H9 (cell line): ENCODE measurements at regions not wholly inside any gene's neighbourhood (a gene's known extent, or its start where the extent isn't known, plus 50 kb on each side); places are given as distances from the start of the nearest gene placed in this dataset.

Source experiments
- DNase-seq: peaks from one replicate; pipeline ENCODE4 v3.0.0-alpha.2; 2017
- H2AFZ ChIP-seq: one replicate; pipeline ENCODE4 v1.6.1; 2013; ENCODE audit warnings: mild to moderate bottlenecking, low read length, control low read depth, moderate library complexity
- H2AK5ac ChIP-seq: 2 replicates; pipeline ENCODE4 v1.6.1; 2013; ENCODE audit warnings: low read length, control low read depth, mixed read lengths; ENCODE audit not compliant: insufficient read length
- H2BK120ac ChIP-seq: one replicate; pipeline ENCODE4 v1.6.1; 2013; ENCODE audit warnings: low read depth, mild to moderate bottlenecking, low read length, control low read depth, inconsistent platforms; ENCODE audit not compliant: poor library complexity, severe bottlenecking
- H2BK12ac ChIP-seq: 2 replicates; pipeline ENCODE4 v1.6.1; 2013; ENCODE audit warnings: low read length, control low read depth, mixed read lengths, low read depth; ENCODE audit not compliant: insufficient read length
- H2BK15ac ChIP-seq: 2 replicates; pipeline ENCODE4 v1.6.1; 2013; ENCODE audit warnings: low read depth, low read length, control low read depth
- H2BK20ac ChIP-seq: one replicate; pipeline ENCODE4 v1.6.1; 2013; ENCODE audit warnings: low read depth, mild to moderate bottlenecking, low read length, control low read depth, inconsistent platforms; ENCODE audit not compliant: poor library complexity, severe bottlenecking
- H2BK5ac ChIP-seq: 2 replicates; pipeline ENCODE4 v1.6.1; 2013; ENCODE audit warnings: low read length, control low read depth, mixed read lengths; ENCODE audit not compliant: insufficient read length
- H3K14ac ChIP-seq: 2 replicates; pipeline ENCODE4 v1.6.1; 2013; ENCODE audit warnings: low read length, control low read depth; ENCODE audit not compliant: insufficient read depth
- H3K18ac ChIP-seq: 2 replicates; pipeline ENCODE4 v1.6.1; 2013; ENCODE audit warnings: low read depth, mild to moderate bottlenecking, mixed read lengths, low read length, control low read depth; ENCODE audit not compliant: insufficient read length
- H3K23ac ChIP-seq: 2 replicates; pipeline ENCODE4 v1.6.1; 2013; ENCODE audit warnings: low read length, control low read depth, mixed read lengths, low read depth; ENCODE audit not compliant: insufficient read length
- H3K23me2 ChIP-seq: 2 replicates; pipeline ENCODE4 v1.6.1; 2013; ENCODE audit warnings: low read depth, mild to moderate bottlenecking, mixed read lengths, low read length, control low read depth; ENCODE audit not compliant: insufficient read length, poor library complexity, severe bottlenecking
- H3K27ac ChIP-seq: 2 replicates; pipeline ENCODE4 v1.5.1; 2013; ENCODE audit warnings: low read length, control low read depth, mixed read lengths, low read depth; ENCODE audit not compliant: insufficient read length
- H3K27me3 ChIP-seq: 2 replicates; pipeline ENCODE4 v1.6.1; 2013; ENCODE audit warnings: low read length, control low read depth, inconsistent platforms; ENCODE audit not compliant: insufficient read depth
- H3K4ac ChIP-seq: 2 replicates; pipeline ENCODE4 v1.6.1; 2013; ENCODE audit warnings: low read depth, mild to moderate bottlenecking, control low read depth, inconsistent platforms, low read length, moderate library complexity
- H3K4me1 ChIP-seq: 2 replicates; pipeline ENCODE4 v1.6.1; 2013; ENCODE audit warnings: low read length, control low read depth, inconsistent platforms; ENCODE audit not compliant: insufficient read depth
- H3K4me2 ChIP-seq: 2 replicates; pipeline ENCODE4 v1.6.1; 2013; ENCODE audit warnings: low read length, control low read depth, mixed read lengths; ENCODE audit not compliant: insufficient read length, insufficient read depth
- H3K56ac ChIP-seq: 2 replicates; pipeline ENCODE4 v1.6.1; 2013; ENCODE audit warnings: low read depth, mild to moderate bottlenecking, mixed read lengths, low read length, control low read depth; ENCODE audit not compliant: insufficient read length
- H3K79me1 ChIP-seq: 2 replicates; pipeline ENCODE4 v1.6.1; 2013; ENCODE audit warnings: low read depth, mild to moderate bottlenecking, moderate library complexity, low read length, control low read depth, inconsistent platforms; ENCODE audit not compliant: insufficient read depth, poor library complexity, severe bottlenecking
- H3K79me2 ChIP-seq: 2 replicates; pipeline ENCODE4 v1.6.1; 2013; ENCODE audit warnings: low read length, control low read depth, inconsistent platforms; ENCODE audit not compliant: insufficient read depth
- H3K9ac ChIP-seq: 2 replicates; pipeline ENCODE4 v1.6.1; 2013; ENCODE audit warnings: low read length, control low read depth, mixed read lengths; ENCODE audit not compliant: insufficient read length; ENCODE audit errors: extremely low read depth
- H3K9me3 ChIP-seq: one replicate; pipeline ENCODE4 v1.6.1; 2013; ENCODE audit warnings: low read depth, low read length, inconsistent platforms; ENCODE audit not compliant: control insufficient read depth
- H3T11ph ChIP-seq: one replicate; pipeline ENCODE4 v1.6.1; 2013; ENCODE audit warnings: mild to moderate bottlenecking, low read length, control low read depth, inconsistent platforms
- H4K20me1 ChIP-seq: one replicate; pipeline ENCODE4 v1.6.1; 2013; ENCODE audit not compliant: control insufficient read depth, insufficient read length, insufficient read depth
- H4K5ac ChIP-seq: 2 replicates; pipeline ENCODE4 v1.6.1; 2013; ENCODE audit warnings: low read depth, mild to moderate bottlenecking, mixed read lengths, low read length, control low read depth; ENCODE audit not compliant: insufficient read length
- H4K8ac ChIP-seq: replicated peaks from 2 replicates; pipeline ENCODE4 v1.6.1; 2013; ENCODE audit warnings: low read length, control low read depth, mixed read lengths, low read depth; ENCODE audit not compliant: insufficient read length
- H4K91ac ChIP-seq: 2 replicates; pipeline ENCODE4 v1.6.1; 2013; ENCODE audit warnings: low read depth, mild to moderate bottlenecking, moderate library complexity, mixed read lengths, low read length, control low read depth; ENCODE audit not compliant: insufficient read length
- H3K27ac Mint-ChIP-seq, 3 experiments: 2 replicates in 2 of 3; 3 replicates in 1 of 3; pipeline ENCODE4 v1.8.0; 2020 to 2021; ENCODE audit warnings: mixed read lengths in 3 of 3, mild to moderate bottlenecking in 1 of 3, moderate library complexity in 1 of 3
- H3K27me3 Mint-ChIP-seq: 2 replicates; pipeline ENCODE4 v1.8.0; 2021; ENCODE audit warnings: low read depth, mild to moderate bottlenecking, moderate library complexity, mixed read lengths
- H3K36me3 Mint-ChIP-seq, 3 experiments: 2 replicates in 2 of 3; 3 replicates in 1 of 3; pipeline ENCODE4 v1.8.0; 2020 to 2021; ENCODE audit warnings: low read depth in 3 of 3, mixed read lengths in 3 of 3; ENCODE audit not compliant: insufficient read depth in 1 of 3
- H3K4me1 Mint-ChIP-seq, 2 experiments: 2 replicates each; pipeline ENCODE4 v1.8.0; 2020; ENCODE audit warnings: mixed read lengths in 2 of 2
- H3K4me3 Mint-ChIP-seq, 2 experiments: 2 replicates in 1 of 2; 3 replicates in 1 of 2; pipeline ENCODE4 v1.8.0; 2020 to 2021; ENCODE audit warnings: mild to moderate bottlenecking in 2 of 2, mixed read lengths in 2 of 2, moderate library complexity in 1 of 2
- H3K9me3 Mint-ChIP-seq, 2 experiments: 2 replicates in 1 of 2; 3 replicates in 1 of 2; pipeline ENCODE4 v1.8.0; 2020; ENCODE audit warnings: mild to moderate bottlenecking in 2 of 2, mixed read lengths in 2 of 2, moderate library complexity in 1 of 2
- TF ChIP-seq, protein P1 (sequence below): fragments of 200-600 bp; sonication (generic); conservative IDR thresholded peaks from 3 replicates; pipeline ENCODE4 v1.8.0; 2021; ENCODE audit warnings: antibody characterized with exemption, mild to moderate bottlenecking

DNA sequence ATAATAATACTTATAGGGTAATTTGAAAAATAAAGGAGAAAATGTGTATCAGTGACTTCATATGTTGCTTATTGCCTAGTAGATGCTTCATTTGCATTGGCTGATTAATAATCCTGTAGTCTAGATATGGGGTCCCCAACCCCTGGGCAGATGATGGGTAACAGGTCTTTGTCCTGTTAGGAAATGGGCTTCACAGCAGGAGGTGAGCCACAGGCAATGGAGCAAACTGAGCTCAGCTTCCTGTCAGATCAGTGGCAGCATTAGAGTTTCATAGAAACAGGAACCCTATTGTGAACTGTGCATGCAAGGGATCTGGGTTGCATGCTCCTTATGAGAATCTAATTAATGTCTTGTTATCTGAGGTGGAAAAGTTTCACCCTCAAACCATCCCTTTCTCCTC lies 1049.5 kb upstream of the EPHA7 start:
- no peak overlapping the region for H2AK5ac ChIP-seq
- H3T11ph ChIP-seq = no peak overlapping the region
- no peak overlapping the region for H4K5ac ChIP-seq
- no peak overlapping the region for H3K9ac ChIP-seq
- H2BK20ac ChIP-seq = no peak overlapping the region
- no peak overlapping the region for H3K27ac ChIP-seq
- Mint-ChIP-seq H3K9me3 (no peaks in the 10 kb centered on the region), H3K4me1 (peaks cover 26 to 28% of the 10 kb centered on the region in 2 experiments), H3K4me3 (no peak overlapping the region), H3K27me3 (no peaks in the 10 kb centered on the region), H3K36me3 (no peaks in the 10 kb centered on the region; a peak in 1 of 7 replicates), H3K27ac (no peak overlapping the region)
- H3K23me2 ChIP-seq = no peaks in the 10 kb centered on the region
- no peak overlapping the region for H2BK120ac ChIP-seq
- no peaks in the 10 kb centered on the region for H3K9me3 ChIP-seq
- no peak overlapping the region for H3K14ac ChIP-seq
- H4K8ac ChIP-seq = no peak overlapping the region
- no peak overlapping the region for H3K23ac ChIP-seq
- peak; percentile 29 for DNase-seq
- no peaks in the 10 kb centered on the region for H4K20me1 ChIP-seq
- no peaks in the 10 kb centered on the region for H3K79me1 ChIP-seq
- H3K27me3 ChIP-seq = no peaks in the 10 kb centered on the region
- H2BK5ac ChIP-seq = no peak overlapping the region
- H2AFZ ChIP-seq = no peak overlapping the region
- no peak overlapping the region for H2BK12ac ChIP-seq
- H3K4me1 ChIP-seq = peaks cover 16% of the 10 kb centered on the region
- H3K4ac ChIP-seq = no peak overlapping the region
- H3K18ac ChIP-seq = no peak overlapping the region
- H3K79me2 ChIP-seq = no peaks in the 10 kb centered on the region
- H3K56ac ChIP-seq = no peak overlapping the region
- TF ChIP-seq, protein P1, sequence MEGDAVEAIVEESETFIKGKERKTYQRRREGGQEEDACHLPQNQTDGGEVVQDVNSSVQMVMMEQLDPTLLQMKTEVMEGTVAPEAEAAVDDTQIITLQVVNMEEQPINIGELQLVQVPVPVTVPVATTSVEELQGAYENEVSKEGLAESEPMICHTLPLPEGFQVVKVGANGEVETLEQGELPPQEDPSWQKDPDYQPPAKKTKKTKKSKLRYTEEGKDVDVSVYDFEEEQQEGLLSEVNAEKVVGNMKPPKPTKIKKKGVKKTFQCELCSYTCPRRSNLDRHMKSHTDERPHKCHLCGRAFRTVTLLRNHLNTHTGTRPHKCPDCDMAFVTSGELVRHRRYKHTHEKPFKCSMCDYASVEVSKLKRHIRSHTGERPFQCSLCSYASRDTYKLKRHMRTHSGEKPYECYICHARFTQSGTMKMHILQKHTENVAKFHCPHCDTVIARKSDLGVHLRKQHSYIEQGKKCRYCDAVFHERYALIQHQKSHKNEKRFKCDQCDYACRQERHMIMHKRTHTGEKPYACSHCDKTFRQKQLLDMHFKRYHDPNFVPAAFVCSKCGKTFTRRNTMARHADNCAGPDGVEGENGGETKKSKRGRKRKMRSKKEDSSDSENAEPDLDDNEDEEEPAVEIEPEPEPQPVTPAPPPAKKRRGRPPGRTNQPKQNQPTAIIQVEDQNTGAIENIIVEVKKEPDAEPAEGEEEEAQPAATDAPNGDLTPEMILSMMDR = no peak
- H3K4me2 ChIP-seq = no peak overlapping the region
- no peak overlapping the region for H2BK15ac ChIP-seq
- H4K91ac ChIP-seq = no peak overlapping the region
